MM.1S (cell line): ENCODE measurements at regions not wholly inside any gene's neighbourhood (a gene's known extent, or its start where the extent isn't known, plus 50 kb on each side); places are given as distances from the start of the nearest gene placed in this dataset.

Experiments
- CTCF ChIP-seq: fragments of 300-600 bp; sonication (generic); IDR thresholded peaks from 2 replicates; pipeline ENCODE4 v1.5.1; 2016; ENCODE audit warnings: antibody characterized with exemption, low read length, mixed read lengths
- EZH2 ChIP-seq: fragments of 300-600 bp; sonication (generic); optimal IDR thresholded peaks from 2 replicates; pipeline ENCODE3; 2017; ENCODE audit warnings: low read depth, mild to moderate bottlenecking, antibody characterized with exemption, low read length, mixed read lengths

- TF ChIP-seq EZH2 (no peak), CTCF (no peak)
These were observed 367.9 kb downstream of the ZIC4 start for GRCh38 chr3:147038481-147038880.
